Stimulated activated CD8-positive, alpha-beta memory T cell treated with anti-CD3 and anti-CD28 coated beads, Interleukin-2, amount 100 ng/mL, for 1 hour (primary cell): ENCODE measurements at regions not wholly inside any gene's neighbourhood (a gene's known extent, or its start where the extent isn't known, plus 50 kb on each side); places are given as distances from the start of the nearest gene placed in this dataset.
"Not testable (repeated sequence)": the region's sequence is repeated elsewhere in the genome, so short reads cannot be mapped to it uniquely, and the experiment has no call there.

Experiments used
- DNase-seq, 2 donors: peaks; one replicate each; pipeline ENCODE4 v3.0.0-alpha.2; 2020; ENCODE audit warnings: low read depth in 2 of 2

DNA sequence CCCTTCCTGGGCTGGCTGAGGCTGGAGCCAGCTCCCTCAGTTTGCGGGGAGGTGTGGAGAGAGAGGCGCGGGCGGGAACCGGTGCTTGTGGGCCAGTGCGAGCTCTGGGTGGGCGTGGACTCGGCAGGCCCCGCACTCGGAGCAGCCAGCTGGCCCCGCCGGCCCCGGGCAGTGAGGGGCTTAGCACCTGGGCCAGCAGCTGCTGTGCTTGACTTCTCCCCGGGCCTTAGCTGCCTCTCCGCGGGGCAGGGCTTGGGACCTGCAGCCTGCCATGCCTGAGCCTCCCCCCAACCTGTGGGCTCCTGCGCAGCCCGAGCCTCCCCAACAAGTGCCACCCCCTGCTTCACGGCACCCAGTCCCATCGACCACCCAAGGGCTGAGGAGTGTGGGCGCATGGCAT lies 81.6 kb upstream of the CCNG1 start:
- DNase-seq: not testable (repeated sequence)

DNA sequence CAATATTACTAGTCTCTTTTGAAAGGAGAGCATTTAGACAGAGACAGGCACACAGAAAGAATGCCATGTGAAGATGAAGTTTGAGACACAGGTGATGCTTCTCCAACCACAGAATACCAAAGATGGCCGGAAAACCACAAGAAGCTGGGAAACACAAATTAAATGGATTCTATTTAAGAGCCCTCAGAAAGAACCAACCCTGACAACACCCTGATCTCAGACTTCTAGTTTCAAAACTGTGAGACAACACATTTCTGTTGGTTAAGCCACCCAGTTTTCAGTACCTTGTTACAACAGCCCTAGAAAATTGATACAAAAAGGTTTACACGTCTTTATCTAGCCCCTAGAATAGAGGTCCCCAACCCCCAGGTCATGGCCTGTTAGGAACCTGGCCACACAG lies 79.8 kb upstream of the CCNG1 start:
- no peak for DNase-seq

DNA sequence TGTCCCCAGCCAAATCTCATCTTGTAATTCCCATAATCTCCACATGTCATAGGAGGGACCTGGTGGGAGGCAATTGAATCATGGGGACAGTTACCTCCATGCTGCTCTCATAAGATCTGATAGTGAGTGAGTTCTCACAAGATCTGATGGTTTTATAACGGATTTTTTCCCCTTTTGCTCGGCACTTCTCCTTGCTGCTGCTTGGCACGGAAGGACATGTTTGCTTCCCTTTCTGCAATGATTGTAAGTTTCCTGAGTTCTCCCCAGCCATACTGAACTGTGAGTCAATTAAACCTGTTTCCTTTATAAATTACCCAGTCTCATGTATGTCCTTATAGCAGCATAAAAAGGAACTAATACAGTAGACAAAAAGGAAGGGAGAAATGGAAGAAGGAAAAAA lies 76.7 kb upstream of the CCNG1 start:
- DNase-seq: no peak

DNA sequence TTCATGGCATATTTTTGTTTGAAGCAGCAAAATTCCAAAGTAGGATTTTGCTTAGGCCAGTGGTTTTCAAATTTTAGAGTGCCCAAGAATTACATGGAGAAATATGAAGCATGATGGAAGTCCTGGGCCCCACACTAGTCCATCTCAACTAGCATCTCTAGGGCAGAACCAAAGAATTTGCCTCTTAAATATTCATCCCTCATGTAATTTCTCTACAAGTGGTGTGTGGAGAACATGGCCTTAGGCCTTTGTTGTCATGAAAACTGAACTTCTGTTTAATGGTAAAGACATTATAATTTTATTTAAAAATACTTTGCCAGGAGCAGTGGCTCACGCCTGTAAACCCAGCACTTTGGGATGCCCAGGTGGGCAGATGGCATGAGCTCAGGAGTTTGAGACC lies 75.9 kb upstream of the CCNG1 start:
- no peak for DNase-seq

DNA sequence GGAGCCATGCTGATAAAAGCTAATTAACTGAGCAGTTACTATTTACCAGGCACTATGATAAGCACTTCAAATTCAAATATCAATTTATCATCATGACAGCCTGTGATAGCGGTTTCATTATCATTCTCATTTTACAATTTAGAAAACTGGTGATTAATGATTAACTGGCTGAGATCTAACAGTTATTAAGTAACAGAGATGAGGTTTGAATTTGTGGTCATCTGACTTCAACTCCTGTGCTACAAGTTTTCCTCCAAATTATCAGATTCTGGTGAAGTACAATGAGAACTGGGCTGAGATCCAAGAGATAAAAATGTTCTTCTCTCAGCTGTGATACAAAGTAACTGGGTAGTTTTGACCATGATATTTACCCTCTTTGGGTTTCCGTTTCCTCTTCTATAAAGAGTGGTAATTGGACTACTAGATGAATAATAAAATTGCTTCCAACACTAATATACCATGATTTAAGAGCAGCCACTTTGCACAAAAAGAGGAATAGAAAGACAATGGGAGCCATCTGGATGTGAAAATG lies 74.5 kb upstream of the CCNG1 start:
- no peak for DNase-seq

DNA sequence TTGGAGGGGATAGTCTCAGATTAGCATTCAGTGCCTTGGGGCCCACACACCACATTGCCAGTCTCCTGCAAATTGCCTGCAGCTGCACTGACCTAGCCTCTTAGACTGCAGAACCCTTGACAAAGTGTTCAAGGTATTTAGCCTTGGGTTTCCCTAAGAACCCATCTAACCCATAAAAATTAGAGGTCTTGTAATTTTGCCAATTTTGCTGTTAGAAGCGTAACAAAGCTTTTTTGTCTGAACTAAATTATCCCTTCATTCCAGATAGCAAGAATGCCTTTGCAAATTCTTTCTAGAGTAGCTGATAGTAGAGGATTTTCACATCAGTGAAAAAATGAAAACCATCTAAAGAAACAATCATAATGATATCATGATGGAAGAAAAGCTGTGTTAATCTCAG lies 74.0 kb upstream of the CCNG1 start:
- DNase-seq: no peak

DNA sequence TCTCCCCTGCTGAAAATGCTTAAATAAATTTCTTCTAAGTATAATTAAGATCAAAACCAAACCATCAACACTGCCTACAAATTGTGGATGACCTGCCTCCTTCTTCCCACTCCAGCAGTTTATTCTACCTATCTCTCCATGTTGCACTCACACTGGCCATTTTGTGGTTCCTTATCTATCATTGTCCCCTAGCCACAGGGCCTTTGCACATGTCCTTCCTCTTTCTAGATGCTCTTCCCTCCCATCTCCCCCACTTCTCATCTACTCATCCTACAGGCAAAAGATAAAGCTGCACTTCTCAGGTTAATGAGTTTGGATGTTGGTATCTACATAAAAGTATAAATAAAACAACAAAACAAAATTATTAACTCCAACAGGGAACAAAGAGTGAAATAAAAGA lies 70.6 kb upstream of the CCNG1 start:
- DNase-seq: no peak

DNA sequence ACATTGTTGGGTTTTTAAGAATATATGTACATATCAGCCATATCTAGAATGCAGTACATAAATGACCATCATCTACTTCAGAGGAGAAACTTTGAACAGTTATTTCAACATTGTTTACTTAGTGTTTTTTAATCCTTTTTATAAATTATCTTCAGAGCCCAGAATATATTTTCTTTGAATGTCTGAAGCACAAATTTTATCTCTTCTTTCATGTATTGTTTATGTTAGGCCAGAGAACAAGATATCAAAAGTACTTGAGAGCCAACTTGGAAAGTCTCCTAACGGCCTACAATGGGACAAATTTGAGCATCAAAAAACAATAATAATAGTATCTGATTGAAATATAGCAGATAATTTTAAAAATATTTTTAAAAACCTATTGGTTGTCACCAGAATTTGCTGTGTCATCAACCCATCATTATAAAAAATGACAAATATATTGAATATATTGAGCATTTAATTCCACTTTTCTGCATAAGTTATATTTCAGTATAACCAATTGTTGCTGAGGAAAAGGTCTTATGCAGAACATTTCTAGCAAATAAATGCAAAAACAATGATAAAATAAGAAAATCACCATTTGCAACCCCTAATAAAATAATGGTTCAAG lies 67.5 kb upstream of the CCNG1 start:
- DNase-seq: no peak

DNA sequence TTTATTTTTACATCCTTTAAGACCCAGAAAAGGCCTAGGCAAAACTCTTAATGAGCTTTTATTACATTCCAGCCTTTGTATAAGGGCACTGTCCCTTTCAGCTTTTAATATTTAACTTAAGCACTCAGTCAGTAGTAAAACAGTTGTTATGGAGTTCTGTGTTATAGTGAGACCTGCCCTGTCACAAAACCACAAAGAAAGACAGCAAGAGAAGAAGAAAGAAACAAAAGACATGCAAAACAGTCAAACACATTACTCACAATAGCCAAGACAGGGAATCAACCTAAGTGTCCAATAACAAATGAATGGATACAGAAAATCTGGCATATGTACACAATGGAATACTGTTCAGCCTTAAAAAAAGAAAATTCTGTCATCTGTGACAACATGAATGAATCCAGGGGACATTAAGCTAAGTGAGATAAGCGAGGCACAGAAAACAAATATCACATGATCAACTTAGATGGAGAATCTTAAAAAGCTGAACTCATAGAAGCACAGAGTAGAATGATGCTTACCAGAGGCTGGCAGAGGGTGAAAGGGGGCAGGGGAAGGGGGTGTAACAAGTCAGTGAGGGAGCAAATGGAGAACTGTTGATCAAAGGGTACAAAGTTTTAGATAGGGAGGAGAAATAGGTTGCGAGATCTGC lies 63.8 kb upstream of the CCNG1 start:
- no peak for DNase-seq

DNA sequence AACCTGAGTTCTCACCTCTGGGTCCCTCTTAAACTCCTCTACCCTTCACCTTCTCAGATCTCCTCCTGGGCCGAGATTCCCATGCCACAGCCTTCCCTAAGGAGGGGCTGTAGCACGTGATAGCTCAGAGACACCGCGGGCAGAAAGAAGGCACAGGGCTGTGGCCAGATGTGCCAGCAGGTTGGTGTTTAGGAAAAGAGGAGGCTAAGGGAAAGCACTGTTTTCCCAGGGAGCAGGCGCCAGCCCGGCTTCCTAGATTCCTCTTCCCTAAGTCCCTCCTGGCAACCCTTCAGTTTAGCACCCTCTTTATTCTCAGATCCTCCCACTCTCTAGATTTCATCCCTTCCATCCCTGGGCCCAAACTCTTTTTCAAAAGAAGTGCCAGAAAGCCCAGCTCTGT lies 59.4 kb upstream of the CCNG1 start:
- no peak for DNase-seq

DNA sequence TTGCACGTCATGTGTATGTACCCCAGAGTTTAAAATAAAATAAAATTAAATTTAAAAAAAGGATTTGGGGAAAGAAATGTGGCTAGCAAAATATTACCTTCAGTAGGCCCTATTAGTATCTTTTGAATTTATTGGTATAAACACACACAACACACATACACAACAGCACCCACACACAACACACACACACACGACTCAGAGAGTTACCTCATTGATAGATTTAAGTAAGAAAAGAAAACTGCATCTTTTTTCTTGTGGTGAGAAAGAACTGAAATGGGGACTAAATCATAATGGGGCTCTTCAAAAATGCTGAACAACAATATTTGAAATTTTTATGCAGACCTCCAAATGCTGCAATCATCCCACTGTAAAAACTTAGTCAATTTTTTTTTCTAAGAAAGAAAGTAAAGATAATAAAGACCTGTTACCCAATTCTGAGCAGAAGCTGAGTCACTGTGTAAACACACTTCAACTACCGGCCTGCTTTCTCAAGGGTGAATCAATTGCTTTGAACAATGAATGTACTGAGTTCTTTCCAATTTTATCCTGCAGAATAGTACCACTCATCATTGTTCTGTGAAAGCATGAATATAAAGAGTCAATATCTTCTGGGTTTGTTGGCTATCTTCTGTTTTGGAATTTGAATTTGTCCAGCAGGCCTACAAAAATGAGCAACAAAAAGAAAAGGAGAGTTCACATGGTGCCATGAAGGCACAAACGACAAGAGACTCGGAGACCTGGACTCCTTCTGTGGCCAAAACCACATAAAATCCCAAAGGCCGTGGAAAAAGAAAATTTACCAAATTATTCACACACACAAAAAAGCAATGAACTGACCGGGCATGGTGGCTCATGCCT lies 57.9 kb upstream of the CCNG1 start:
- DNase-seq: no peak

DNA sequence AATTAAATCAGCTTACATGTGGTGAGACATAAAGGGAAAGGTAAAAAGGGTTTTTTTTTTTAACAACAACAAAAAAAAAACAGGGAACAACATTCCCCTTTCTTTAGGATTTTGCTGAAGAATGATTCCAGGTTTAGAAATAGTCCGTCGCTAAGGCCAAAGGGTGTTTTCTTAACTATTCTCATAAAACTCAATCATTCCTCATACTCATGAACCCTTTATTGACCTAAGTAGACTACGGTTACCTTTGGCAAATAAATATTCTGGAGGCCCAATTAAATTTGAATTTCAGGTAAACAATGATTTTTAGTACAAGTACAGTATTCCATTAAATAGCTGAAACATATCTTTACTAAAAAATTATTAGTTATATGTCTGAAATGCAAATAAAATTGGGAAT lies 55.6 kb upstream of the CCNG1 start:
- no peak for DNase-seq

DNA sequence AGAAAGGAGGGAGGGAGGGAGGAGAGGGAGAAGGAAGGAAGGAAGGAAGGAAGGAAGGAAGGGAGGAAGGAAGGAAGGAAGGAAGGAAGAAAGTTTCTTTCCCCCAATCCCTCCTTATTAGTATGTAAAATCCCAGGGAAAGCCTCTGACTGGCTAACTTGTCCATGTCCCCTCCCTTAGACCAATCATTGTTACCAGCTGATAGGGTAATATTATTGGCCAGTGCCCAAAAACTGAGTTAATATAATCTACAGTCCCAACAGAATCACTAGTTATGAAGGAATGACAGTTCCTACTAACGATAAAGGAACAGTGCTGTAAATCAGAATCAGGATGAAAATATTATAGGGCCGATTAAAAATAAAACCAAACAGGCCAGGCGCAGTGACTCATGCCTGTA lies 53.6 kb upstream of the CCNG1 start:
- DNase-seq: no peak

DNA sequence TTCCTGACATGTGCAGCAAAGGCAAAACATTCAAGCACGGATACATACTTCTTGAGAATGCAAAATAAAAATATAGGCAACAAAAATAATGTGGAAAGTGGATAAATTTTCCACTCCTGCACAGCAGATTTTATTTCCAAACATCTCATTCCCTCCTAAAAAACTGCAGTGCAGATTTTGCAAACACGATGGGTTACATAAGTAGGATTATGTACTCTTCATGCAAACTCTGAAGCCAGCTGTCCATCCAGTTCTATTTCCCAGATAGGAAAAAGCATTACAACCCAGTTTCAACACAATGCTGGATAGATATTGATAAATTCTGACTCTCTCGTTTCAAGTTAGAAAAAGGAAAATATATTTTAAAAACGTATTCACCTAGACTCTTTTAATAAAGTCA lies 52.7 kb upstream of the CCNG1 start:
- DNase-seq: no peak

DNA sequence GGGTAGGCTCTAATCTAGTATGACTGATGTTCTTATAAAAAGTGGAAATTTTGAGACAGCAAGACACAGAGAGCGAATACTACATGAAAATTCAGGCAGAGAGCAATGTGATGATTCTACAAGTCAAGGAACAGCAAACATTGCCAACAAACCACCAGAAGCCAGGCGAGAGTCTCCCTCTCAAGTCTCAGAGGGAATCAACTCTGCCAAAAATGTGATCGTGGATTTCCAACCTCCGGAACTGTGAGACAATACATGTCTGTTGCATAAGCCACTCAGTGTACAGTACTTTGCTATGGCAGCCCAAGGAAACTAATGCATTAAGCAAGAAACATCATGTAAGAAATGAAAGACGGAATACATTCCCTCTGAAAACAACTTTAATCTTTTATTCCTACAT lies 52.1 kb upstream of the CCNG1 start:
- DNase-seq: no peak

DNA sequence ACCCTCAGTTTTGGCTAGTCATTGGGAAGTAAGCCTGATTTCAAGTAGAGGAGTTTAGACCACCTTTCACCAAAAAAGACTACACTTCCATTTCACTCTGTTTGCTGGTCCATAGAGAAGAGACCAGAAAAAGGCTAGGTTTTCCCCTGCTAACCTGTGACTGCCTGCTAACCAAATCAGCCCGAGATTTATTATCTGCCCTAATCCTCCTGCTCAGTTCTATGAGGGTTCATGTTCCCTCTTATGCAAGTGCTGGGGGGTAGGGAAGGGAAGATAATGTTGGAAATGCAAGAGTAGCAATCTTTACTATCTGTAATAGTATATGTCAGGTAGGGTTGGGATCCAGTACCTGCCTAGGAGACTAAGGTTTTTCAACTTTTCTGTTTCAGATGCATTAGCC lies 51.6 kb upstream of the CCNG1 start:
- no peak for DNase-seq

DNA sequence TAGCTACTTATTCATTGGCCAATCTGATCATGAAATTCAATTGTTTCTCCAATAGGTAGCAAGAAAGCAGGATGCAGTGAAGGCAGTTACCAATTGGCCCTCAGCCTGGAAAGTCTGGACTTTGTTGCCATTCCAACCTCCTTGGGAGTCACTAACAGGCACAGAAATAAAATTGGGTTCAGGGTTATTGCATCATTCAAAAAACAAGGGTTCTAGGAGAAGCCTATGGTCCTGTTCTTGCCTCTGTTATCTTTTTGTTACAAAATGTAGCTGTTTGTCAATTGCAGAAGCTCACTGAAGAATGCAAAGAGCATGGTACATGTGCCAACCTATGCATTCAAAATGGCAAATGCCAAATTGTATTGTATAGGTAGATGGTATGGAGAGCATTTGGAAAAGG lies 51.0 kb upstream of the CCNG1 start:
- no peak for DNase-seq

DNA sequence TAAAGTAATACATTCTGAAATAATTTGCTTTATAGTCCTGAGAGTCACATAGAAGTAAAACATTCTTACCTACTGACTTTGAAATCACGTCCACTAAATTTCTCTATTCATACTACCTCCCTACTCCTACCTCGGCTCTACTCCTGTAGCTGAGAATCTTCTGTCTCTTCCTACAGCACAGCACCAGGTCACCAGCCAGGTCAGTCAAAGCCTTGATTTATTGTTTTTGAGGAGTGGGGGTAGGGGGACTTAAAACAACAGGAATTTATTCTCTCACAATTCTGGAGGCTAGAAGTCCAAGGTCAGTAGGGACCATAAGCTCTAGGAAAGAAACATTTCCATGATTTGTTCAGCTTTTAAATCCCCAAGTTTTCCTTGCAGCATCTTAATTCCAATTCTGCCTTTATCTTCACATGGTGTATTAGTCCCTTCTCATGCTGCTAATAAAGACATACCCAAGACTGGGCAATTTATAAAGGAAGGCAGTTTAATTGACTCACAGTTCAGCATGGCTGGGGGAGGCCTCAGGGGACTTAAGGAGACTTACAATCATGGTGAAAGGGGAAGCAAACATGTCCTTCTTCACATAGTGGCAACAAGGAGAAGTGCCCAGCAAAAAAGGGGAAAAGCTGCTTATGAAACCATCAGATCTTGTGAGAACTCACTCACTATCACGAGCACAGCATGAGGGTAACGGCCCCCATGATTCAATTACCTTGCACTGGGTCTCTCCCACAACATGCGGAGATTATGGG lies 49.6 kb upstream of the CCNG1 start:
- DNase-seq: no peak
